SHP77 (cell line): ENCODE measurements at regions not wholly inside any gene's neighbourhood (a gene's known extent, or its start where the extent isn't known, plus 50 kb on each side); places are given as distances from the start of the nearest gene placed in this dataset.

Experiments
- DNase-seq, 2 experiments: peaks; one replicate each; lab custom pipeline; 2025; lab: John Stamatoyannopoulos, UW

- DNase-seq = no peak
Observed at GRCh38 chr15:26376243-26376642, 396.6 kb downstream of the GABRB3 start.

- no peak for DNase-seq
Observed at GRCh38 chr15:26374806-26375205, 398.1 kb downstream of the GABRB3 start.

- DNase-seq = no peak
Observed at GRCh38 chr15:26372706-26373105, 400.2 kb downstream of the GABRB3 start.

GRCh38 chr15:26365077-26365476 is 407.8 kb downstream of the GABRB3 start:
- DNase-seq = no peak

GRCh38 chr15:26359855-26360254 is 413.0 kb downstream of the GABRB3 start:
- DNase-seq = no peak

GRCh38 chr15:26358708-26359107 is 414.2 kb downstream of the GABRB3 start:
- DNase-seq = no peak

- DNase-seq = no peak
Observed at GRCh38 chr15:26357653-26358052, 415.2 kb downstream of the GABRB3 start.

- DNase-seq = no peak
Observed at GRCh38 chr15:26355472-26356074, 417.3 kb downstream of the GABRB3 start.

GRCh38 chr15:26352909-26353308 is 420.0 kb downstream of the GABRB3 start:
- DNase-seq = no peak

- no peak for DNase-seq
Observed at GRCh38 chr15:26352406-26352805, 420.5 kb downstream of the GABRB3 start.

- DNase-seq = no peak
Observed at GRCh38 chr15:26325495-26325894, 447.4 kb downstream of the GABRB3 start.

GRCh38 chr15:26323566-26323965 is 449.3 kb downstream of the GABRB3 start:
- DNase-seq = no peak

GRCh38 chr15:26318689-26319088 is 454.2 kb downstream of the GABRB3 start:
- no peak for DNase-seq

GRCh38 chr15:26314577-26314976 is 451.4 kb upstream of the ATP10A start:
- no peak for DNase-seq

GRCh38 chr15:26311710-26312236 is 448.6 kb upstream of the ATP10A start:
- no peak for DNase-seq

- DNase-seq = no peak
Observed at GRCh38 chr15:26298659-26299170, 435.6 kb upstream of the ATP10A start.

- DNase-seq = no peak
Observed at GRCh38 chr15:26298010-26298658, 435.0 kb upstream of the ATP10A start.

- no peak for DNase-seq
Observed at GRCh38 chr15:26295336-26296085, 432.4 kb upstream of the ATP10A start.

- no peak for DNase-seq
Observed at GRCh38 chr15:26294059-26294689, 431.0 kb upstream of the ATP10A start.

GRCh38 chr15:26287381-26287780 is 424.3 kb upstream of the ATP10A start:
- no peak for DNase-seq

GRCh38 chr15:26280281-26280680 is 417.2 kb upstream of the ATP10A start:
- DNase-seq = no peak

GRCh38 chr15:26261966-26262365 is 398.8 kb upstream of the ATP10A start:
- DNase-seq = no peak
